ES-I3 (cell line): ENCODE measurements at regions not wholly inside any gene's neighbourhood (a gene's known extent, or its start where the extent isn't known, plus 50 kb on each side); places are given as distances from the start of the nearest gene placed in this dataset.

Experiments used
- H3K36me3 ChIP-seq: 2 replicates; pipeline ENCODE4 v1.6.1; 2013; ENCODE audit warnings: mild to moderate bottlenecking, low read length, control low read depth, moderate library complexity; ENCODE audit not compliant: insufficient read depth
- H3K4me1 ChIP-seq: 2 replicates; pipeline ENCODE4 v1.6.1; 2013; ENCODE audit warnings: mild to moderate bottlenecking, control low read depth, low read length; ENCODE audit not compliant: insufficient read depth
- H3K9ac ChIP-seq: 2 replicates; pipeline ENCODE4 v1.6.1; 2013; ENCODE audit warnings: low read depth, mild to moderate bottlenecking, low read length, moderate library complexity
- H3K9me3 ChIP-seq: 2 replicates; pipeline ENCODE4 v1.6.1; 2013; ENCODE audit warnings: mild to moderate bottlenecking, low read length, moderate library complexity; ENCODE audit not compliant: control insufficient read depth, insufficient read depth

DNA sequence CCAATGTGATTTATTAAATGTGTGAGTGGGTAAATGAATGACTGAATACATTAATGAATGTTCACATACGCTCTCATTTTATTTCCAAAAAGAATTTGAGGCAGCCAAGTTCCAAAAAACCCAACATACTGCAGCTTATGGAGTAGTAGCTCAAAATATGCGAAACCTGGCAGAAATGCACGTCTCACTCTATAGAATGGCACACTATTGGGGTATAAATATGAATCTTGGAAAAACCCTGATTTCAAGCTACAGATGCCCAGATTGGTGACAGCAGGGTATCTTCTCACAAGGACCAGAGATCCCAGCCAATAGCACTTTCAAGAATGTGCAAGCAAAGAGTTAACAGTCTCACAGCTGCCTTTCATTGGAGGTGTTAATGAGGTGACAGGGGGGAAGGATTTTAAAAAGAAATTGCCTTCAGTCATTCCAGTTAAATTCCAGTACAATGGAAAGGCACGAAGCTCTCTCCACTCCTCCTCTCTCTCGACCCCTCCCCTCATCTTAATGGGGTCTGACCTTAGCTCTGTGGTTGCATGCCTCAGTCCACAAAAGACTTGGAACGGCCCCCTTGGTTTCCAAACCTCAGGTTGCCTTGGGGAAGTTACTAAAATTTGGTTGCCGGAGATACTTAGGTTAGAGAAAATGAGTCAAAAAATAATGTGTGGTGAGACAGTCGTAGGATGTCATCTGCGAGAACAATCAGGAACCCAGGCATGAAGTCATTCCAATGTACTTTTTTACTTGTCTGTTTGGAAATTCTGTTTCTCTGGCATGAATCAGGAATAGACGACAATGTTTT lies 307.4 kb downstream of the NFIB start:
- H3K4me1 ChIP-seq, result no peaks in the 10 kb centered on the region
- no peaks in the 10 kb centered on the region for H3K9me3 ChIP-seq
- H3K36me3 ChIP-seq, result no peaks in the 10 kb centered on the region
- H3K9ac ChIP-seq, result no peak overlapping the region

DNA sequence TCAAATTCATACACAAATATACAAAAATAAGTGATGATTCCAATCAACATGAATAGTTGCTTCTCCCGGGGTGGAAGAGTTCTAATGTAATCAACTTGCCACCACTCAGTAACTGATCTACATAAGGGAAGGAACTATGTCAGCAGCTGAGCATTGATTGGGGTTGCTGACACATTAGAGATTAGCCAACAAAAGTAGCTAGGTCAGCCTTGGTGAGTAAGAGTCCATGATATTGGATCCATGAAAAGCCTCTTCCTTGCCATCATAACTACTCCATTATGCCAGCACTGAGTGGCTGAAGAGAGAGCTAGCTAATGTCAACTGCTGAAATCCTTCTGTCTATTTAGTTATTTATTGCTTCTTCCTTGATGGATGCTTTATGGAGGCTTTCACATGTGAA lies 309.8 kb downstream of the NFIB start:
- Histone ChIP-seq H3K36me3 (no peaks in the 10 kb centered on the region), H3K4me1 (no peaks in the 10 kb centered on the region), H3K9ac (no peak overlapping the region), H3K9me3 (no peaks in the 10 kb centered on the region)

DNA sequence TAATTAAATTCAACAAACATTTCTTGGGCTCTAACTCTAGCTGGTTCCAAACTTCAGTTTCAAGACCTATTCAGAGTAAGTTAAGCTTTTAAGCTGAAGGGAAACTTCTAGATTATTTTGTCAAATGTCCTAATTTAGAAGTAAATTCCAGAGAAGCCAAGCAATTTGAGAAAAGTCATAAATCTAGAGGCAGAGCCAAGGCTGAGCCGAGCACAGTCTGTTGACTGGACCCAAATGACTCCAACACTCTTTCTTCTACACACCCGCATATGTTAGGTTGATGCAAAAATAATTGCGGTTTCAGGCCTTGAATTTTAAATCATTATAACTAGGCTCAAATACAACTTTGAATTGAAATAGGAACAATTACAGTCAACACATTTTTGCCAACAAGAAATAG lies 319.7 kb downstream of the NFIB start:
- no peaks in the 10 kb centered on the region for H3K36me3 ChIP-seq
- no peak overlapping the region for H3K9ac ChIP-seq
- no peaks in the 10 kb centered on the region for H3K9me3 ChIP-seq
- no peaks in the 10 kb centered on the region for H3K4me1 ChIP-seq

DNA sequence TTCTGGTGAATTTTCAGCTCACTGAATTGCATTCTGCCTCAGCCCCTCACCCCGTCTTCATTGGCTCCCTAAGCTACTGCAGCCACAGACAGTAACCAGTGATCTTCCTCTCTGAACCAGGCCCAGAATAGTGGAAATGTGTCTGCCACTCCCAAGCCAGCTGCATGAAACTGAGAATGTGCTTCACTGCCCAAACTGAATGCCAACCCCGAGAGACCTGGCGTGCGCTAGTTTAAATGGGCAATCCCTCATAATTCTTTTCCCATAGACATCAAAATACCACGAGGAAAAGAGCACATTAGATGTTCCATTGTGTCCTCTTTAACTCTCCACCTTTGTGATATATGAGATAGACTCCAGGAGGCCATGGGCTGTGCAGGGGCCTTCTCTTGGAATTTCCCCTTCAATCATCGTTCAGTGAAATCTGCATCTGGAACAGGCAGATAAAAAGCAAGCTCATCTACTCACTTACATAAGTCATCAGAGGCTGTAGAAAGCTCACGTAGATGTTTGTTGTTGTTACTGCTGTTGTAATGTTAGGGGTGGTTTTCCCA lies 320.2 kb downstream of the NFIB start:
- no peak overlapping the region for H3K9ac ChIP-seq
- no peaks in the 10 kb centered on the region for H3K9me3 ChIP-seq
- no peaks in the 10 kb centered on the region for H3K36me3 ChIP-seq
- H3K4me1 ChIP-seq, result no peaks in the 10 kb centered on the region

GRCh38 chr9:13992138-13993088 lies 321.5 kb downstream of the NFIB start:
- no peaks in the 10 kb centered on the region for H3K4me1 ChIP-seq
- H3K9me3 ChIP-seq, result no peaks in the 10 kb centered on the region
- H3K36me3 ChIP-seq, result no peaks in the 10 kb centered on the region
- H3K9ac ChIP-seq, result no peak overlapping the region

GRCh38 chr9:13991395-13991794 lies 322.5 kb downstream of the NFIB start:
- no peak overlapping the region for H3K9ac ChIP-seq
- H3K9me3 ChIP-seq, result no peaks in the 10 kb centered on the region
- H3K4me1 ChIP-seq, result no peaks in the 10 kb centered on the region

DNA sequence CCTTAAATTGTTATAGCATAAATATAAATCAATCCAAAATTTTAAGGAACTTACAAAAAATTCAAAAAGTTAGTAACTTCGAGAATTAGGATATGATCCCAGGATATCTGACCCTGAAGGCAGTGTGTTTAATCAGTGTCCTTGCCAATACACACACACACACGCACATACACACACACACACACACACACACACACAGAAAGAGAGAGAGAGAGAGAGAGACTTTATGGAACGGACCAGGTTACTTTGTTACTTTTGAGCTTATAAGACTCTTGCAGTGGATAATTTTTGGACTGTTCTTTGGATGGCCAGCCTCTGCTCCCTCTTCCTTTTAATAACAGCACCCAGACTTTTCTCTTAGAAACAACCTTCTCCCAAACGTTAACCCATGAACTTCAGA lies 322.9 kb downstream of the NFIB start:
- Histone ChIP-seq H3K36me3 (no peaks in the 10 kb centered on the region), H3K9ac (no peak overlapping the region), H3K4me1 (no peaks in the 10 kb centered on the region), H3K9me3 (no peaks in the 10 kb centered on the region)

More at GRCh38 chr9:13991395-13991794, 322.5 kb downstream of the NFIB start:
- no peaks in the 10 kb centered on the region for H3K36me3 ChIP-seq

DNA sequence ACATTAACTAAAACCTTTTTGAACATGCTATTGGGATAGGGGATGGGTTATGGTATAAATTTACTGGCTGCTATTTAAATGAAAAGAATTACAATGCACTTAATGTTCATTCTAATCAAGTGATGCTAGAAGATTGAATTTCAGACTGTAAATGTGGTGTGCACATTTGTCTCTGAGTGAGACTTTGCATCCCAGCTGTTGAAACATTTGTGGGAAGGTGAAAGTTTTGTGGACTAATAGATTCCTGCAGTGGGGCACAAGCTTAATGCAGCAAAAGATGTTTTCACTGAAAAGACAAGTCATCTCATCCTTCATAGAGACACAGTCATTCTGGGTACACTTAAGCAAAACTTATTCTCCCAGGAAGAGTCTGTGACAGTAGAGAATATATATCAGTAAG lies 323.6 kb downstream of the NFIB start:
- Histone ChIP-seq H3K4me1 (no peaks in the 10 kb centered on the region), H3K9me3 (no peaks in the 10 kb centered on the region), H3K36me3 (no peaks in the 10 kb centered on the region), H3K9ac (no peak overlapping the region)

GRCh38 chr9:13988944-13989343 lies 325.0 kb downstream of the NFIB start:
- H3K4me1 ChIP-seq, result no peaks in the 10 kb centered on the region
- no peak overlapping the region for H3K9ac ChIP-seq
- H3K36me3 ChIP-seq, result no peaks in the 10 kb centered on the region
- no peaks in the 10 kb centered on the region for H3K9me3 ChIP-seq

DNA sequence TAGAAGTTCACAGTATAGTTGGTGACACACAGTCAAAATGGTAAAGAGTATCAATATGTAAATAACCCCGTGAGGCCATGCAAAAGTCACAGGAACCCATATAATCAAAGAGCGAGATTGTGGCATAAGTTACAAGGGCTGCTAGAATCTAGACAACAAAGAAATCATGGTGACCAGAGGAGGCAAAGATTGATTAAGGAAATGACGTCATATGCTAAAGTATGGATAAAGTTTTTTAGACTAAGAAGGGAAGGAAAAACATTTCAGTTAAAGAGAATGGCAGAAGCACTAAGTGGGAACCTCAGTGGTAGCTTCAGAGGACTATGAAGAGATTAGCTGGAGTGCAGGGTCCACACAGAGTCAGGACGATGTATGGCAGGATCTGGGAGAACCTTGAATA lies 330.3 kb downstream of the NFIB start:
- H3K4me1 ChIP-seq, result no peaks in the 10 kb centered on the region
- H3K9me3 ChIP-seq, result no peaks in the 10 kb centered on the region
- no peak overlapping the region for H3K9ac ChIP-seq
- no peaks in the 10 kb centered on the region for H3K36me3 ChIP-seq

DNA sequence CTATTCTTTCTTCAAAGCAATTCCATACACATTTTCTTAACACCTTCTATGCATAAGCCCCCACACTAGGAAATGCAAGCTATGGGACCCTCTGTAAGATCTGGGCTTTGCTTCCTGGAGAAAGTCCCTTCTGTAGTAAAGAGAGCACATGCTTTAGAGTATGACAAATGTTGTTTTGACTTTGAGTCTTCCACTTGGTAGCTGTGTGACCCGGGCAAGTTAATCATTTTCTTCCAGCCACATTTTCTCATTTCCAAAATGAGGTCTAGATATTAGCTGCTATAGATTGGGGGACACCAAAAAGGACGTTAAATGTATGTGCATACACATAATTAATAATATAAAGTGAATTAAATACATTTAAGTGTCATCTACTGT lies 334.0 kb downstream of the NFIB start:
- Histone ChIP-seq H3K9ac (no peak overlapping the region), H3K9me3 (no peaks in the 10 kb centered on the region), H3K36me3 (no peaks in the 10 kb centered on the region), H3K4me1 (no peaks in the 10 kb centered on the region)

- Histone ChIP-seq H3K9me3 (no peaks in the 10 kb centered on the region), H3K4me1 (no peaks in the 10 kb centered on the region), H3K9ac (no peak overlapping the region), H3K36me3 (no peaks in the 10 kb centered on the region)
These were observed 338.2 kb downstream of the NFIB start for GRCh38 chr9:13975611-13976290.

- H3K9ac ChIP-seq, result no peak overlapping the region
- H3K4me1 ChIP-seq, result no peaks in the 10 kb centered on the region
- no peaks in the 10 kb centered on the region for H3K36me3 ChIP-seq
- no peaks in the 10 kb centered on the region for H3K9me3 ChIP-seq
These were observed 339.1 kb downstream of the NFIB start for GRCh38 chr9:13974891-13975290.

DNA sequence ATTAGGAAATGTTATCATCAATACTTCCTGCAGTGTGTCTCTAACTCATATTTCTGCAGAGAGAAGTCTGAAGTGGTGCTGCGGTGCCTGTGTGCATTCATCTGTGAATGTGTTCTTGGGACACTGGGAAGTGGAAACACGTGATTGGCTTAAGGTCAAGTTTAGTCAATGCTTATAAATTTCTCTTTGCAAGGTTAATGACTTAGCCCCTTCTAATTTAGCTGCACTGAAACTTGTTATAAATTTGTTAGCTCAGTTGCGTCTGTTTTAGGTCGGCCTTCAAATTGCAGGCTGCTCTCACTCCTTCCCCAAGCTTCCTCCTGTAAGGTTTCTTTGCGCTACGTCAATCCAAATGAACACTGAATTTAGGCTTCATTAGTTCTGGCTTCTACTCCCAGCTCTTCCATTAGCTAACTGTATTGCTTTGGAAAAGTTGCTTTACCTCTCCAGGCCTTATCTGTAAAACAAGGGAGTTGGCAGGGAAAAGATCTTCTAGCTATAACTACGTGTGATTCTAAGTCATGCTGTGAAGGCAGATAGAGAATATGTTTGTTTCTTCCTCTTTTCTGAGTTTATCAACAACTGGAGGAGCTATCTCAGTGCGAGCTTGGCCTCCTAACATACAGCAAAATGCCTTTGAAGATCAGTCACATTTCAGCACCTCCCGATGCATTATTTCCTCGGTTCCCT lies 341.8 kb downstream of the NFIB start:
- Histone ChIP-seq H3K36me3 (no peaks in the 10 kb centered on the region), H3K9ac (no peak overlapping the region), H3K9me3 (no peaks in the 10 kb centered on the region), H3K4me1 (no peaks in the 10 kb centered on the region)
